HG02588 (cell line): ENCODE measurements at regions not wholly inside any gene's neighbourhood (a gene's known extent, or its start where the extent isn't known, plus 50 kb on each side); places are given as distances from the start of the nearest gene placed in this dataset.
A peak's percentile ranks its signal among the peaks of the same experiment; 100 is the strongest.
"Not testable (repeated sequence)": the region's sequence is repeated elsewhere in the genome, so short reads cannot be mapped to it uniquely, and the experiment has no call there.

Source experiments
- ATAC-seq: cut with Tn5 transposase; IDR thresholded peaks from one replicate; pipeline ENCODE4 v1.9.1; 2021; ENCODE audit warnings: mild to moderate bottlenecking, moderate library complexity; ENCODE audit not compliant: unreplicated experiment

DNA sequence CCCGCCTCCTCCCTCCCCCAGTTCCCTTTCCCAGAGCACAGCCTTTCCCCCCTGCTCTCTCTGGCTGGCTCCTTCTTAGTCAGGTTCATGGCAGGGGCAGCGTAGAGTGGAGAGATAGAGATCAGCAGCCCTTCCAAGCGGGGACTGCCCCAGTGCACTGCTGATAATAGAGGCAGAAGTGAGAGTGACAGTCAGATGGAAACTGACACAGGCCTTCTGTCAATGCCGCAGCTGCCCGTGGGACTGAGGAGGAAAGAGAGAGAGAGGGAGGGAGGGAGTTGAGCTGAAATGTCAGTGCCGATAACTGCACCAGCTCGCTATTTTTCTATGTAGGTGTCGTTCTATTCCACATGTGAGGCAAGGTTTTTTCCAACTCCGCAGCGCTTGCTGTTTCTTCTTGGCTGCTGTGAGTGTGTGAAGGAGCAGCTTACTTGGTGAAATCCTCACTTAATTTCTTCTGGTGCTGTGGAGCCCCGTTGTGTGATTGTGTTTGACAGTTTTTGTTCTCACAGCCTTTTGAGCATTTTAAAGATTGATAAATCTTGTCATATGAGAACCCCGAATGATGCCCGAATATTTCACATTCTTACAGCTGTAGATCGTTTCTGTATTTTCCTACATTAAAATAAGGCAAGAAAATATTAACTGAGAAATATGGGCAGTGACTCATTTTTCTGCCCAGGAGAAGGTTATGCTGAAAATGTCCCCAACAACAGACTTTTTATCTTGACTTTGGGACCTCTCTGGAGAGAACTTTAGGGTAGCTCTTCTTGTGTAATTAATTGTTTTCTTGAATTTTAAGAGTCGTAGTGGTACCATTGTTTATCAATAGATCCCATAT, 386.4 kb upstream of the MMS22L start:
- ATAC-seq: peak; percentile 100

DNA sequence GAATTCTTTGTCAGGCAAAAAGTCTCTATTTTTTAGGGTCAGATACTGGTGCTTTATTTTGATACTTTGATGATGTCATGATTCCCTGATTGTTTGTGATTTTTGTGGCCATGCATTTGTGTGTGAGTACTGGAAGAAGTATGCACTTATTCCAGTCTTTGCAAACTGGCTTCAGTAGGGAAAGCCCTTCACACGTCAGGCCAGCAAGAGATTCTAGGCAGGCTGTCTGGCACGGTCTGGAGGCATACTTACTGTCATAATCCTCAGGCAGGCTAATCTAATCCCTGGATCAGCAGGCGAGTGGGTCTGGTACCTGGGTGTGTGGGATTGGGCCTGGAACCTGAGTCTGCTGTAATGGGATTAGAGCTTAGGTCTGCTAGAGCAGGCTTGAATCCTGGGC, 391.8 kb upstream of the MMS22L start:
- ATAC-seq: no peak

DNA sequence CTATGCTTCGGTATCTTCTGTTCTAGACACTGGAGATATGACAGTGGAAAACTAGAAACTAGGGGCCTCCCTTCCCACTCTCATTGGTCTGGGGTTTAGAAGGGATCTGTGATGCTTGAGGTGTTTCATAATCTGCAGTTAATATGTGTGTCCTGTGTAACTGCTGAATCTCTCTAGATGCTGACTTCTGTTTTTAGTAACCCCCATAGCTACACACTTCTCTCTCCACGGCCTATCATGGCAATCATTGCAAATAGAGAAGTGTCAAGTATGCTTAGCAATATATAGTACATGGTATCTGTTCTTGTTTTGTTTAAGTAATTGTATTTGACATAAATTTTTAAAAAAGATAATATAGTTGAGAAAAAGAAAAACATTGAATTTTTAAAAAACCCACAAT, 394.6 kb upstream of the MMS22L start:
- ATAC-seq: no peak

DNA sequence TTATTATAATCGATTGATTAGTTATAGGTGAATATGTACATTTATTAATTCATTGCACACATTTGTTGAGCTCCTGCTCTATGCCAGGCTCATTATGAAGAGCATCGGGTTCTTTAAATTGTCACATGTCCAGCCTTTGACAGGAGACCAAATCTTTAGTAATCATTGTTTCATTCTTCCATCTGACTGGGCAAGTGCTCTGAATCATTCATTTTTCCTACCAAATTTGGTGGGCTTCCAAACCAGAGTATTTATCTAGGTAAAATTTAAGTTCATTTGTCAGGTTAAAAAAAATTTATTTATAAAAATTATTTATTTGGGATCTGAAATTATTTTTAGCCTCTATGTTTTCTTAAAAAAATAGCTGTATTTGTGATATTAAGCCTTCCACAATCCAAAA, 404.9 kb upstream of the MMS22L start:
- ATAC-seq: no peak

DNA sequence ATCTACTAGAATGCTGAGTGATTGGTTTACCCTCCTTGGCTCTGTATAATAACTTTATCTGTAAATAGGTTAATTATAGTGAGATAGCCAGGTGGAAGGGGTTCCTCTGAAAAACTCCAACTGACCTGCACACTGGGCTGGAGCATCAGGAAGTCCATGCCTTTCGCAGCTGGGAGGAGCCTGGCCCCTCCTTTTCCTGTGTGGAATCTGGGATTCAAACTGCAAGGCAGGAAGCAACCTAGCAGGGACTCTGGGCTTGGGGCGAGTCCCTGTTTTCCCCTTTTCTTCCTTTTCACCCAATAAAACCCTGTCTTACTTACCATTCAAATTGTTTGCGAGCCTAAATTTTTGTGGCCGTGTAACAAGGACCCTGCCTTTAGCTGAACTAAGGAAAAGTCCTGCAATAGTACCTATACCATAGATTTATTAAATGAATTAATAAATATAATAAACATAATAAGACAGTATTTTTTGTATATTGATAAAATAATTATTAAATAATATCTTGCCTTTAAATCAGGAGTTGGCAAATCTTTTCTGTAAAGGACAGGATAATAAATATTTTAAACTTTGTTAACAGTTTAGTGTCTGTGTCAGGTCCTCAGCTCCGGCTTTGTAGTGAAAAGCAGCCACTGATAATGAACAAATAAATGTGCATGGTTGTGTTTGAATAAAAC, 406.2 kb upstream of the MMS22L start:
- no peak for ATAC-seq

DNA sequence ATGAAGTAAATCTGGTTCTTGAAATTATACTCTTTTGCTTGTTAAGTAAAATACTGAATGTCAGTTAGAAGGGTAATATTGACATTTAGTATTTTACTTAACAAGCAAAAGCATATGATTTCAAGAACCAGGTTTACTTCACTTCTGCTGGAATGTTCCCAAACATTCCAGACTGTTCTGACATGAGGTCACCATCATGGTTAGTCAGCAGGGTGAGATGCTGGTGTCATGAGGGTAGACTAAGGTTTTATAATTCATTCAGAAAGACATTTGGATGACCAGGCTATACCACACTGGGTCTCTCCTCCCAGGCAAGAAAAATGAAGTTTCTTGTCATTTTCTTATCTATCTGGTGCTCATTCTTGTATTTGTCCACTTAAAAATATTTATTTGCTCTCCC, 414.4 kb upstream of the MMS22L start:
- ATAC-seq: no peak

DNA sequence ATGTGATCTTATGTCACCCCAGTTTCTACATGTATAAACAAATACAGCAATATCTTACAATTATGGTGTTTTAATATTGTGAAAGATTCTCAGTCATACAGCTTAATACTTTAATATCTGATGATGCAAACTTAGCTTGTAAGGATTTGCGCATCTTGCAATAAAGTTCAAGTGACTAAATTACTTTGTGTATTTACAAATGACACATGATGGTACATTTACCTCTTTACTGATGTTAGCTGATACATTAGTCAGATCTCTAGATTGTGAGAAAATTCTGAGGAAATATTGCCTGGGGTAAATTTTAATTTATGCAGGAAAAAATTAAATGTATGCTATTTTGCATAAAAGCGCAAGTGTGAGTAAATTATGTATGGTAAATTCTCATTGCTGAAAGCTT, 418.8 kb upstream of the MMS22L start:
- no peak for ATAC-seq

DNA sequence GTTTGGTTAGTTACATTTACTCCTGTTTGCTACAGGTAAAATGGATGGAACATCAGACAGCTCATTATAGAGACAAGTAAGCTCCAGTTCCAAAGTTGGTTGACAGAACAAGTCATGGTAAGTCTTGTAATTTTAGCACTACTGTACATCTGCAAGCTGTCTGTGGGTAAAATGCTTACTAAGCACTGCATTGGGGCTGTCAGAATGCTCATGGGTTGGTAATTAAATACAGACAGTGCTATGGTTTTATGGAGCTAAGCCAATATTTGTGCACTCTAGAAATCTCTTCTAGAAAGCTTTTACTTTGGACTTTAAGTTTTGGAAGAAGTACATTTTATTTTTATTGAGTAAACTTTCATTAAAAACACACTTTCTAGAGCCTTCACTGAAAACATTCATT, 419.2 kb upstream of the MMS22L start:
- ATAC-seq: no peak

DNA sequence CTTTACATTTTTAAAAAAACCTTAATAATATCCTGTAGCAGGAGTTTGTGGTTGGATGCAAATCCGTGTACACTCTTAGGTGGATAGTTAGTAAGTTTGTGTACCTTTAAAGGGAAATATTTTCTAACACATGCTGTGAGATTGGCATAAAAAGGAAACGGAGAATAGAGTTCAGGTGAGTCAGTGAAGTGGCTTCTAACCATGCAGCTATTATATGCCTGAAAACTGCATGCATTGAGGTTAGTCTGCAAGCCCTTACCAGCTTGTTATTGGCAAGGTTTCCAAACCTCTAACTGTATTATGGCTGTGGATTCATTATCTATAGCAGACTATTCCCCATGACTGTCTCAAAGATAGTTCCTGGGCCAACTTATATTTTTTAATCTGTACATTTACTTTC, 420.6 kb upstream of the MMS22L start:
- no peak for ATAC-seq

DNA sequence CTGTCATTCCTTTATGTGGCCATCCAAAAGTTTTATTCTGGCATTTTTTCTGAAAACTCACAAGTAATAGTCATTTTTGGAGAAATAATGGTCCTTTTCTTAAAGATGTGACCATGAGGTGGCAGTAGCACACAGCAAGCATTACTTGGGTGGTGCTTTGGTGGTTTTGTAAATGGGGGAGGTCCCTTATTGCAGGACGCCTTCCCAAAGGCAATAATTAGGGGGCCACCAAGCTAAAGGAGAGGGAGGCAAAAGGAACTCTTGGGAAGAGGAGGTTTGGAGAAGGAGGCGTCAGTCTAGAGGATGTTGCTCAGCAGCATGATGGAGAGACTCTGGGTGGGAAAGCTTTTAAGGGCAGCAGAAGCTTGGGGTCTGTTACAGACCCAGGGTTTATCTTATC, 422.6 kb upstream of the MMS22L start:
- no peak for ATAC-seq

DNA sequence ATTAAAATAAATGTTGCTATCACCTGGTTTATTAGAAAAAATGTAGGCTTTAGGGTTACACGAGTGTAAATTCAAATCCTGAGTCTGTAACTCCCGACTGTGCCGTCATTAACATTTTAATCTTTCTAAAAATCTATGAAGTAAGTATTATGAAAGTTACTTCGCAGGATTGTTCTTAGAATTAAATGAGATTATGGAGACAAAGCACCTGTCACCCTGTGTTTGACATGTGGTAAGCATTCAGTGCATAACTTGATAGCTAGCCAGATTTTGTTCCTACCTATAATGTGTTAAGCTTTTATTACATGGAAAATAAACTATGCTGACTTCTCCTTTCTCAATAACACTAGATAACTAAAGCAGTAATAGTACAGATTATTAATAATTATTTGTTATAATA, 429.7 kb upstream of the MMS22L start:
- ATAC-seq: no peak

DNA sequence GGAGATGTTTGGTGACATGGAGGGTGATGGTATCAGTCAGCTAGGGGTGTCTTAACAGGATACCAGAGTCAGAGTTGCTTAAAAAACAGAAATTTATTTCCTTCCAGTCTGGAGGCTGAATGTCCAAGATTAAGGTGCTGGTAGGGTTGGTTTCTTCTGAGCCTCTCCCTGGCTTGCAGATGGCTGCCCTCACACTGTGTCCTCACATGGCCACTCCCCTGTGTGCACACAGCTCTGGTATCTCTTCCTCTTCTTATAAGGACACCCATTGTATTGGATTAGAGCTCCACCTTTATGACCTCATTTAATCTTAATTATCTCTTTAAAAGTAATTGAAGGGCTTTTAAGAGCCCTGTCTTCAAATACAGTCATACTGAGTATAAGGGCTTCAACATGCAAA, 431.8 kb upstream of the MMS22L start:
- no peak for ATAC-seq

DNA sequence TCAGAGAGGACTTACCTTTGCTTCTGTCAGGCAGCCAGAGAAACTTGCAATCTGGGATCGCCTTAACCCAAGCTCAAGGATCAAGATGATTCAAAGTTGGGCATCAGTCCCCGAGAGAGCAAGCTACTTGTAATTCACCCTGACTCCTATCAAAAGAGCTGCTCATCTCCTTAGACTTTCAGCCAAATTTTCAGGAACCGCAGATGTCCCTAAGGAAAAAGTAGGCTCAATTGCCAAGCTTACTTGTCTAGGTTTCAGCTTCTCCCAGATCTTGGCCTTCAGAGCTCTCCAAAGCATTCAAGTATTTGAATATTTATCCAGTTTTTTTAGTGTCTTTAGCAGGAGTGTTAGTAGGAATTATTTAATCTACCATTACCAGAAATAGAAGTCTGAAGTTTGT, 434.1 kb upstream of the MMS22L start:
- ATAC-seq: no peak

DNA sequence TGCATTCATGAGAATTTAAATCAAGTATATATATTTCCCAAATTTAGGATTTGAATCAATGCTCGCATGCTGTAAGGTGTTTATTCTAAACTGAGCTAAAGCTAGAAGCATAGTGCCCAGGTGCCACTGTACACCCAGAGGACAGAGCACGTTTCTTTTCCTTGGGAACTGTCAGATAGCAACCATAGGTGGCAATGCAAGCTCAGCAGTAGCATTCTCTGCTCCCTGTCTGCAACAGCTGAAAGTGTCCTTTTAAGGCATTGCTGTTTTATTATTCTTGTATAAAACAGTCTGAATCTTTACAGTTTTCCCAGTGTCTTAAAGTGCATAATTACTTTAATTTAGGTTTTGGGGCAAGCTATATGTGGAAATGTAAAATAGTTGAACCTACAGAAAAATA, 443.4 kb upstream of the MMS22L start:
- ATAC-seq: no peak

DNA sequence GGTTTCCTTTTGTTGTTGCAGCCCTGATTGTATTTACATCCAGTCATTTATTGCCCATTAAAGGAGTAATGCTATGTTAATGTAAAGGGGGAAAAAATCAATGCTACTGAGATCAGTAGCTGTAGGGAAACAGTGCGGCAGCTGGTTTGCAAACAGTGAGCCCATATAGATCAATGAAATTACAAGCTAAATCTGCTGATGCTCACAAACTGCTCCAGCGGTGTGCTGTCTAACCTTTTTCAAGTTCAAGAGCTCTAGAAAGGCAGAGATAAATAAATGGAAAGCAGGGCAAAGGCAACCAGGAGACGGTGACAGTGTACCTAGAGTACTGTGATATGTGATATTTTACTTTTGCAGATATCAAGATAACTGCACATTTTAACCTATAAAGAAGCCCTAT, 449.0 kb upstream of the MMS22L start:
- ATAC-seq: no peak

DNA sequence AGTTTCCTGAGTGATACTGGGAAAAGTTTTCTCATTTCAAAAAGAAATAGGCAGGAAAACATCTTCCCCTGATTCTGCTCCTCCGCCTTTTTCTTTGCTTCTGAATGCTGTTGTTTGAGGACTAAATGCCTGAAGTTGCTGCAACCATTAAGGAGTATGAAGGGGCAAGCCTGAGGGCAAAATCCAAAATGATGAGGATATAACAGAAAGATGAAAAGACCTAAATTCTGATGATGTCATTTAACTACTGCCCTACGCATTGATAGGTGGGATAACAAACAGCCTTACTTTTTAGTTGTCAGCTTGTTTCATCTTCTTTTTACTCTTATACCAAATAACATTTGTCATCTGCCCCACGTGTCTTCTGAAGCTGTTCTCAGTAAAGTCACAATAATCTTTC, 474.6 kb upstream of the MMS22L start:
- no peak for ATAC-seq

DNA sequence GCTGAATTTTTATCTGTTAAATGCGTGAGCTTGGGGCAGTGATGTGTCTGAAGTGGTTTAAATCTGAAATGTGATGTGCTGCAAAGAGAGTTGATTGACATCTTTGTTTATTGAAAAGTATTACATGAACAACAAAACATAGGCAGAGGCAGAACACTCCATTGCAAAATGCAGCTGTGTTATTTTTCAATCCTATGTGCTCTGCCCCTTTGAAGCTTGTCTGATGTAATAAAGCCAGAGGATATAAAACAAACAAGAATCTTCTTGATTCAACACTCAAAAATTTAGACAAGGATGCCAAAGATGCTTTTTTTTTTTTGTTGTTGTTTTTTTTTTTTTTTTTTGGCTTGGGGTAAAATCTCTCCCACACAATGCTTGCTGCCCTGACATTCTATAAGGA, 482.4 kb upstream of the MMS22L start:
- no peak for ATAC-seq

DNA sequence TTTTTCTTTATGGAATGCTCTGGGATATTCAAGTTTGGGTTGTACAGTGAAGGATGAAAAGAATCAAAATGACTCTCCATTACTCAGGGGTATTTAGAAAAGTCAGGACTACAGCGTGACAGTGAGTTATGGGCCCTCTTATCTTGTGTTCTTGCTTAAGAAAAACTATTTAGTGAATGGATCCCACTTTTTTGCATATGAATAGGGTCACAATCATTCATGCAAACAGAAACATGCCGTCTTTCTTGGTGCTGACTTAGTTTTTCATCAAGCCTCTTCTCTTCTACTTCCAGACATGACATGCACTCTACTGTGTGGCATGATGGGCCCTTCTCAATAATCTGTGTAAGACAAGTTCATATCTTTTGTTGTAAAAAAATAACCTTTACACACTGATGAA, 488.4 kb upstream of the MMS22L start:
- no peak for ATAC-seq

DNA sequence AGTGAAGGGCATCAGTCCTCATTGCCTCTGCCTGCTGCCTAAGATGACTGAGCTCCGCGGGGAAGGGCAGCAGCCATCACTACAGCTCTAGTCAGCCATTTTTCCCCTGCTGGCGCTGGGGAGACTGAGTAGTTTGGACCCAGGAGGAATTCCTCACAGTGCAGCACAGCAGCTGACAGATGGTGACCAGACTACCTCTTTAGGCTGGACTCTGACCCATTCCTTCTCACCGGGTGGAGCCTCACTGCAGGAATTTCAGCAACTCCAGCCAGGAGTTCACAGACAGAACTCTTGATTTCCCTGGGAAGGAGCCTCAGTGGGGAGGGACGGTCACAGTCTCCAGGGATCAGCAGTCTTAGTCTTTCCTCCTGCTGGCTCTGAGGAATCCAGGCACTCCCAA, 492.0 kb upstream of the MMS22L start:
- ATAC-seq: no peak

DNA sequence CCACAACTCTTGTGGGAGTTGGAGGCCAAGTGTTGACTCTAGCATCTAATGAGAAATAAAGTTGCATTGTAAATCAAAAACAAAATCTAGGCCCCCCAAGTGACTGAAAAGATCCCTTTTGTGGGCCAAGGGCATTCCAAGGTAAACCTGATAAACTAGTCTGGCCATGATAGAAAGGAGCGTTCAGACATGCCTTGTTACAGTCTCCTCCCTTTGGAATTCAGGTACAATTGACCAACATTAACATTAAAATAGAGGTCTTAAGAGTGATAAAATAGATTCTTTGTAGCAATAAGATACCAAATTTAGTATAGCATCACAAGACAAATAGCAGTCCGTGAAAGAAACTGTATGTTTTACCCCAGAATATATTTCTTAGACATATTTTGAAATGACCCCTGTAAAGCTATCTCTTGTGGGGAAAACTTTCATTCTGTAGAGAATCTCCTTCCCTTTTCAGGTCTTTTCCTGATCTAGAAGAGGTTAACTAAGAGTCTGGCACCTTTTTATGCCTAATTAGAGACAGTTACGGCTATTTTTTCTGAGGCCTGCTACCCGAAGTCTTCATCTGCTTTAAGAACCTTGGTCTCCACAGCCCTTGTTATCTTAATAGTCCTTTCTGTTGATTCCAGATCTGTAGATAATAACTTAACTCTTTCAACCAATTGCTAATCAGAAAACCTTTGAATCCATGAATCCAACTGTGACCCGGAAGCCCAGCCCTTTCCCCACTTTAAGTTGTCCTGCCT, 495.4 kb upstream of the MMS22L start:
- no peak for ATAC-seq

DNA sequence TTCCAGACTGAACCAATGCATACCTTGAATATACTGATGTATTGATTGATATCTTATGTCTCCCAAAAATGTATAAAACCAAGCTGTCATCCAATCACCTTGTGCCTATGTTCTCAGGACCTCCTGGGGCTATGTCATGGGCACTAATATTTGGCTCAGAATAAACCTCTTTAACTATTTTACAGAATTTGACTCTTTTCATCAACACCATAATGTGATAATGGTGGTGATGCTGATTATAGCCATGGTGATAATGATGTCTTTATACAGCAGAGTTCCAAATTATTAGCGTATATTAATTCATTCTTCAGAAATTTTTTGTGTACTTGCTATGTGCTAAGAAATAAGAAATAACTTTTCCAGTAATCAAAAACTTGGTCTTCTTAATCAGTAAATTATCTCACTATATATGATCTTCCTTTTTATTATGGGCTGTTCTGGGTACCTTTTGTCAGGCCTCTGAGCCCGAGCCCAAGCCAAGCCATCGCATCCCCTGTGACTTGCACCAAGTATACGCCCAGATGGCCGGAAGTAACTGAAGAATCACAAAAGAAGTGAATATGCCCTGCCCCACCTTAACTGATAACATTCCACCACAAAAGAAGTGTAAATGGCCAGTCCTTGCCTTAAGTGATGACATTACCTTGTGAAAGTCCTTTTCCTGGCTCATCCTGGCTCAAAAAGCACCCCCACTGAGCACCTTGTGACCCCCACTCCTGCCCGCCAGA, 496.2 kb upstream of the MMS22L start:
- ATAC-seq: not testable (repeated sequence)
